HG03442 (cell line): ENCODE measurements at regions not wholly inside any gene's neighbourhood (a gene's known extent, or its start where the extent isn't known, plus 50 kb on each side); places are given as distances from the start of the nearest gene placed in this dataset.

ENCODE experiments used
- ATAC-seq: cut with Tn5 transposase; IDR thresholded peaks from one replicate; pipeline ENCODE4 v1.9.1; 2021; ENCODE audit warnings: mild to moderate bottlenecking, moderate library complexity; ENCODE audit not compliant: unreplicated experiment

- no peak for ATAC-seq
Measured at GRCh38 chr13:106789911-106790310, 222.0 kb upstream of the ARGLU1 start.

GRCh38 chr13:106786006-106786563 lies 218.1 kb upstream of the ARGLU1 start:
- ATAC-seq, result no peak

- no peak for ATAC-seq
Measured at GRCh38 chr13:106774621-106775020, 206.7 kb upstream of the ARGLU1 start.

GRCh38 chr13:106772006-106772601 lies 204.2 kb upstream of the ARGLU1 start:
- no peak for ATAC-seq

- no peak for ATAC-seq
Measured at GRCh38 chr13:106768991-106769390, 201.1 kb upstream of the ARGLU1 start.

- no peak for ATAC-seq
Measured at GRCh38 chr13:106762708-106763107, 194.8 kb upstream of the ARGLU1 start.

GRCh38 chr13:106756446-106756845 lies 188.5 kb upstream of the ARGLU1 start:
- ATAC-seq, result no peak

GRCh38 chr13:106755542-106755941 lies 187.6 kb upstream of the ARGLU1 start:
- no peak for ATAC-seq

GRCh38 chr13:106753251-106753650 lies 185.3 kb upstream of the ARGLU1 start:
- ATAC-seq, result no peak

- no peak for ATAC-seq
Measured at GRCh38 chr13:106752584-106753170, 184.7 kb upstream of the ARGLU1 start.

GRCh38 chr13:106748785-106749184 lies 180.8 kb upstream of the ARGLU1 start:
- ATAC-seq, result no peak

GRCh38 chr13:106744516-106744915 lies 176.6 kb upstream of the ARGLU1 start:
- ATAC-seq, result no peak

- no peak for ATAC-seq
Measured at GRCh38 chr13:106738186-106738678, 170.3 kb upstream of the ARGLU1 start.

GRCh38 chr13:106736941-106737340 lies 169.0 kb upstream of the ARGLU1 start:
- no peak for ATAC-seq

GRCh38 chr13:106734198-106734597 lies 166.3 kb upstream of the ARGLU1 start:
- no peak for ATAC-seq

GRCh38 chr13:106723036-106723435 lies 155.1 kb upstream of the ARGLU1 start:
- ATAC-seq, result no peak

- no peak for ATAC-seq
Measured at GRCh38 chr13:106722620-106723019, 154.7 kb upstream of the ARGLU1 start.

- no peak for ATAC-seq
Measured at GRCh38 chr13:106721599-106721998, 153.7 kb upstream of the ARGLU1 start.

GRCh38 chr13:106714271-106714982 lies 146.5 kb upstream of the ARGLU1 start:
- no peak for ATAC-seq

GRCh38 chr13:106712381-106712780 lies 144.4 kb upstream of the ARGLU1 start:
- no peak for ATAC-seq

GRCh38 chr13:106710266-106710665 lies 142.3 kb upstream of the ARGLU1 start:
- ATAC-seq, result no peak

GRCh38 chr13:106709522-106709921 lies 141.6 kb upstream of the ARGLU1 start:
- no peak for ATAC-seq
